ENCODE measurements at regions not wholly inside any gene's neighbourhood (a gene's known extent, or its start where the extent isn't known, plus 50 kb on each side); places are given as distances from the start of the nearest gene placed in this dataset.

DNA sequence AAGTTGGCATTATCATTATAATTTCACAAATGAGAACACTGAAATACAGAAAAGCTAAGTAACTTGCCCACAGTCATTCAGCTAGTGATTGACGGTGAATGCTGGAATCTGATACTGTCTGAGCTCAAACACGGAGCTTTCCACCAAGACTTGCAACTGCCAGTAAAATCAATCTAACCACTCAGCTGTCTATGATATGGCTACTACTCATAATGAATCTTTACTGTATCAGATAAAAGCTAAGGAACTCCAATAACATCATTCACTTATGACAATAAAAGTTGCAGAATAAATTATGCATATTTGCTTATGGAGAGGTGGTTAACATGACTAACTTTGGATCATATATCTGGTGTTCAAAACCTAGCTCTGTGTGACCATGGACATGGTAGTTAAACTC, 279.4 kb upstream of the NXPH2 start:
- no peaks in the 10 kb centered on the region for H3K4me1 Mint-ChIP-seq (ENCODE audit: insufficient read depth, unreplicated experiment)
- no peak overlapping the region for H3K27ac Mint-ChIP-seq (ENCODE audit: low read depth, unreplicated experiment)
- intact Hi-C loops (cut with micrococcal nuclease) = no loop called here
- CTCF ChIA-PET = no interaction called here
- H3K36me3 Mint-ChIP-seq (ENCODE audit: insufficient read depth, unreplicated experiment) = no peaks in the 10 kb centered on the region
- DNase-seq (ENCODE audit: unreplicated experiment) = no peak
- H3K27me3 Mint-ChIP-seq (ENCODE audit: insufficient read depth, unreplicated experiment) = peaks cover 24% of the 10 kb centered on the region
- POLR2A ChIA-PET = no interaction called here
- TF ChIP-seq, protein P1, sequence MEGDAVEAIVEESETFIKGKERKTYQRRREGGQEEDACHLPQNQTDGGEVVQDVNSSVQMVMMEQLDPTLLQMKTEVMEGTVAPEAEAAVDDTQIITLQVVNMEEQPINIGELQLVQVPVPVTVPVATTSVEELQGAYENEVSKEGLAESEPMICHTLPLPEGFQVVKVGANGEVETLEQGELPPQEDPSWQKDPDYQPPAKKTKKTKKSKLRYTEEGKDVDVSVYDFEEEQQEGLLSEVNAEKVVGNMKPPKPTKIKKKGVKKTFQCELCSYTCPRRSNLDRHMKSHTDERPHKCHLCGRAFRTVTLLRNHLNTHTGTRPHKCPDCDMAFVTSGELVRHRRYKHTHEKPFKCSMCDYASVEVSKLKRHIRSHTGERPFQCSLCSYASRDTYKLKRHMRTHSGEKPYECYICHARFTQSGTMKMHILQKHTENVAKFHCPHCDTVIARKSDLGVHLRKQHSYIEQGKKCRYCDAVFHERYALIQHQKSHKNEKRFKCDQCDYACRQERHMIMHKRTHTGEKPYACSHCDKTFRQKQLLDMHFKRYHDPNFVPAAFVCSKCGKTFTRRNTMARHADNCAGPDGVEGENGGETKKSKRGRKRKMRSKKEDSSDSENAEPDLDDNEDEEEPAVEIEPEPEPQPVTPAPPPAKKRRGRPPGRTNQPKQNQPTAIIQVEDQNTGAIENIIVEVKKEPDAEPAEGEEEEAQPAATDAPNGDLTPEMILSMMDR (IDR thresholded peaks at IDR 0.05; ENCODE audit: unreplicated experiment) = no peak
- H3K9me3 Mint-ChIP-seq (ENCODE audit: unreplicated experiment) = no peaks in the 10 kb centered on the region
- no peak overlapping the region for H3K4me3 Mint-ChIP-seq (ENCODE audit: unreplicated experiment)
- no TSS peak for BruUV-seq (replicated peaks)

DNA sequence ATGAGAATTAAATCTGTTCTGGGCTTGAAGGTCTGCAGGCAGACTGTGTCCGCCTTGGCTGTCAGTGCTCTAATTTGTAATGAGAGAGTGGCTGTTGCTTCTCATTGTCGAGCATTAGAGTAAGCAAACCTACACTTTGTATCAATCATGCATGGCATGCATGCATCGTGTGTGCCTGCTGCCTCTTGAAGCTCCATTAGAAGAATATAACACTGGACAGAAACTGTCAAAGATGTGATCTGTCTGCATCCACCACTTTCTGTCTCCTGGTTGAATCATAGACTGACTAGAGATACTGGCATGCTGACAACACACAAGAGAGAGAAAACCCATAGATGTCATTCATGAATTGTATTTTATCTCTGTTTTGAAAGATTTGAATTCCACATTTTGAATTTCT, 275.0 kb upstream of the NXPH2 start:
- no TSS peak for BruUV-seq (replicated peaks)
- Mint-ChIP-seq H3K27me3 (ENCODE audit: insufficient read depth, unreplicated experiment) (peaks cover 68% of the 10 kb centered on the region), H3K9me3 (ENCODE audit: unreplicated experiment) (no peaks in the 10 kb centered on the region)

DNA sequence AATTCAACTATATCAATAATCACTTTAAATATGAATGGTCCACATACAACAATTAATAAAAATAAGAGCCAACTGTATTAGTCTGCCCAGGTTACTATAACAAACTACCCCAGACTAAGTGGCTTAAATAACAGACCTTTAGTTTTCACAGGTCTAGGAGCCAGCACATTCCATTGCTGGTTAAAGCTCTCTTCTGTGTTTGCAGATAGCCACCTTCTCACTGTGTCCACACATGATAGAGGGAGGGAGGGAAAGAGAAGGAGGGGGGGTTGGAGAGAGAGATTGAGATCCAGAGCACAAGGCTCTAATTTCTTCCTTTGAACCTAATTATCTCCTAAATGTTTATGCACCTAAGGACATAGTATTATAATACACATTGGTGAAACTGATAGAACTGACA, 267.8 kb upstream of the NXPH2 start:
- no TSS peak for BruUV-seq (replicated peaks)

More for the DNA sequence above, 275.0 kb upstream of the NXPH2 start:
- intact Hi-C loops (cut with micrococcal nuclease) = no loop called here
- POLR2A ChIA-PET = no interaction called here
- Mint-ChIP-seq H3K4me3 (ENCODE audit: unreplicated experiment) (no peak overlapping the region), H3K4me1 (ENCODE audit: insufficient read depth, unreplicated experiment) (no peaks in the 10 kb centered on the region), H3K36me3 (ENCODE audit: insufficient read depth, unreplicated experiment) (no peaks in the 10 kb centered on the region), H3K27ac (ENCODE audit: low read depth, unreplicated experiment) (no peak overlapping the region)
- CTCF ChIA-PET = no interaction called here
- TF ChIP-seq, protein P1 (IDR thresholded peaks at IDR 0.05; ENCODE audit: unreplicated experiment) = no peak
- no peak for DNase-seq (ENCODE audit: unreplicated experiment)

DNA sequence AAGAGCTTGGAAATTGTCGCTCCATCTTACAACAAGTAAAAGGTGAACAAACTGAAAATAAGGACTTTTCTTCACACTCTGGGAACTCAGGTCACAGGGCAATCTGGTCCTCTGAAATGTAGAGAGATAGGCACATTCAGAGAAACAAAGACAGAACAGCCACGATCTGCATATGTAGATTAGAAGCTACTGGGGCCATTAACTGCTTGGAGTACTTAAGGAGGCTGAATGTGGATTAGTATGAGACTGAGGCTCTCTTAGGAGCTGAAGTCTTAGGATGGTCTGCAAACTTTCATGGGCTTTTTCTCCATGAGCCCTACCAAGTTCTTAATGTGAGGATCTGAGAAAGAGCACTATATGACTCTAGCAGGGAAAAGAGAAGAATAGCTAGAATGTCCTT, 265.3 kb upstream of the NXPH2 start:
- Mint-ChIP-seq H3K4me1 (ENCODE audit: insufficient read depth, unreplicated experiment) (no peaks in the 10 kb centered on the region), H3K27ac (ENCODE audit: low read depth, unreplicated experiment) (no peak overlapping the region), H3K9me3 (ENCODE audit: unreplicated experiment) (no peaks in the 10 kb centered on the region), H3K36me3 (ENCODE audit: insufficient read depth, unreplicated experiment) (no peaks in the 10 kb centered on the region), H3K27me3 (ENCODE audit: insufficient read depth, unreplicated experiment) (peaks cover 74% of the 10 kb centered on the region), H3K4me3 (ENCODE audit: unreplicated experiment) (no peak overlapping the region)
- ChIA-PET POLR2A (no interaction called here), CTCF (no interaction called here)
- BruUV-seq (replicated peaks) = no TSS peak
- TF ChIP-seq, protein P1 (IDR thresholded peaks at IDR 0.05; ENCODE audit: unreplicated experiment) = no peak
- intact Hi-C loops (cut with micrococcal nuclease) = no loop called here
- DNase-seq (ENCODE audit: unreplicated experiment) = no peak

More for the DNA sequence above, 267.8 kb upstream of the NXPH2 start:
- DNase-seq (ENCODE audit: unreplicated experiment) = no peak
- TF ChIP-seq, protein P1 (IDR thresholded peaks at IDR 0.05; ENCODE audit: unreplicated experiment) = no peak
- CTCF ChIA-PET = interaction anchor here (1.2 kb wide), 1 partner anchor 174 kb away, joined by 4 read pairs; no protein-coding TSS in a partner anchor
- no peaks in the 10 kb centered on the region for H3K36me3 Mint-ChIP-seq (ENCODE audit: insufficient read depth, unreplicated experiment)
- no peaks in the 10 kb centered on the region for H3K4me1 Mint-ChIP-seq (ENCODE audit: insufficient read depth, unreplicated experiment)
- H3K27ac Mint-ChIP-seq (ENCODE audit: low read depth, unreplicated experiment) = no peak overlapping the region
- H3K4me3 Mint-ChIP-seq (ENCODE audit: unreplicated experiment) = no peak overlapping the region
- intact Hi-C loops (cut with micrococcal nuclease) = no loop called here
- peaks cover 91% of the 10 kb centered on the region for H3K27me3 Mint-ChIP-seq (ENCODE audit: insufficient read depth, unreplicated experiment)
- H3K9me3 Mint-ChIP-seq (ENCODE audit: unreplicated experiment) = no peaks in the 10 kb centered on the region
- POLR2A ChIA-PET = no interaction called here

All from MCF 10A (cell line).